ENCODE measurements at regions not wholly inside any gene's neighbourhood (a gene's known extent, or its start where the extent isn't known, plus 50 kb on each side); places are given as distances from the start of the nearest gene placed in this dataset.

GRCh38 chr10:61052469-61053205 is 108.7 kb upstream of the RHOBTB1 start:
- Mint-ChIP-seq H3K4me3 (no peak overlapping the region), H3K27ac (no peak overlapping the region), H3K27me3 (peaks cover 4% of the 10 kb centered on the region), H3K4me1 (no peaks in the 10 kb centered on the region), H3K9me3 (ENCODE audit: insufficient read depth) (no peaks in the 10 kb centered on the region)
- no CpG with 5 or more reads among the region's 2 CpGs for WGBS (ENCODE audit: insufficient coverage)
- Histone ChIP-seq H3K4me2 (replicated peaks; ENCODE audit: low read depth, low read length, poor library complexity, severe bottlenecking) (no peak overlapping the region), H3K36me3 (replicated peaks in 1 of 2; ENCODE audit: control extremely low read depth in 1 of 2, control insufficient read depth in 1 of 2, extremely low read depth in 1 of 2, insufficient read depth in 2 of 2, low read length in 1 of 2) (no peaks in the 10 kb centered on the region), H3K4me3 (ENCODE audit: control extremely low read depth in 1 of 5, extremely low read depth in 1 of 5, insufficient read depth in 1 of 5, low read depth in 2 of 5, low read length in 4 of 5) (no peak overlapping the region), H3K27me3 (replicated peaks in 1 of 4; ENCODE audit: control extremely low read depth in 1 of 4, control insufficient read depth in 3 of 4, insufficient read depth in 4 of 4, low read length in 3 of 4) (no peaks in the 10 kb centered on the region), H2AFZ (ENCODE audit: insufficient read depth, low read depth, low read length, poor library complexity, severe bottlenecking) (no peak overlapping the region), H3K79me2 (ENCODE audit: control insufficient read depth, insufficient read depth, low read length) (no peaks in the 10 kb centered on the region), H3K27ac (ENCODE audit: low read length in 2 of 2) (no peak overlapping the region), H3K9me3 (ENCODE audit: control extremely low read depth in 1 of 3, control insufficient read depth in 2 of 3, insufficient read depth in 1 of 3, low read length in 2 of 3) (no peaks in the 10 kb centered on the region), H4K20me1 (ENCODE audit: control insufficient read depth, insufficient read depth, low read length, poor library complexity, severe bottlenecking) (no peaks in the 10 kb centered on the region), H3K9ac (ENCODE audit: low read length) (no peak overlapping the region), H3K4me1 (ENCODE audit: control insufficient read depth in 2 of 2, insufficient read depth in 2 of 2, low read length in 2 of 2) (no peaks in the 10 kb centered on the region)
- ATAC-seq (ENCODE audit: low read depth) (no peak), DNase-seq (no peak)
- TF ChIP-seq EZH2 (IDR thresholded peaks at IDR 0.05; ENCODE audit: borderline replicate concordance, insufficient read depth, low read depth, low read length, poor library complexity, severe bottlenecking): no peak
- TF ChIP-seq CTCF (IDR thresholded peaks at IDR 0.05): no peak
- intact Hi-C loops (cut with micrococcal nuclease): no loop called here
- CTCF ChIA-PET: interaction anchor here (1.5 kb wide), 1 partner anchor 28 kb away, joined by 5 read pairs; no protein-coding TSS in a partner anchor
- POLR2A ChIA-PET: no interaction called here

- no peaks in the 10 kb centered on the region for H3K9me3 Mint-ChIP-seq (ENCODE audit: insufficient read depth)
- no peak overlapping the region for H3K27ac Mint-ChIP-seq
- no peaks in the 10 kb centered on the region for H3K27me3 ChIP-seq (replicated peaks in 1 of 4; ENCODE audit: control extremely low read depth in 1 of 4, control insufficient read depth in 3 of 4, insufficient read depth in 4 of 4, low read length in 3 of 4)
- ChIA-PET POLR2A (no interaction called here), CTCF (no interaction called here)
- DNase-seq (no peak), ATAC-seq (ENCODE audit: low read depth) (no peak)
- no CpG with 5 or more reads among the region's 5 CpGs for WGBS (ENCODE audit: insufficient coverage)
- H2AFZ ChIP-seq (ENCODE audit: insufficient read depth, low read depth, low read length, poor library complexity, severe bottlenecking): no peak overlapping the region
- H3K4me1 ChIP-seq (ENCODE audit: control insufficient read depth in 2 of 2, insufficient read depth in 2 of 2, low read length in 2 of 2): no peaks in the 10 kb centered on the region
- no peak overlapping the region for H3K4me2 ChIP-seq (replicated peaks; ENCODE audit: low read depth, low read length, poor library complexity, severe bottlenecking)
- H3K4me1 Mint-ChIP-seq: no peaks in the 10 kb centered on the region
- intact Hi-C loops (cut with micrococcal nuclease): no loop called here
- TF ChIP-seq EZH2 (IDR thresholded peaks at IDR 0.05; ENCODE audit: borderline replicate concordance, insufficient read depth, low read depth, low read length, poor library complexity, severe bottlenecking): no peak
- no peak overlapping the region for H3K4me3 Mint-ChIP-seq
- H3K9me3 ChIP-seq (ENCODE audit: control extremely low read depth in 1 of 3, control insufficient read depth in 2 of 3, insufficient read depth in 1 of 3, low read length in 2 of 3): no peaks in the 10 kb centered on the region
- H3K9ac ChIP-seq (ENCODE audit: low read length): no peak overlapping the region
- H3K27ac ChIP-seq (ENCODE audit: low read length in 2 of 2): no peak overlapping the region
- H4K20me1 ChIP-seq (ENCODE audit: control insufficient read depth, insufficient read depth, low read length, poor library complexity, severe bottlenecking): no peaks in the 10 kb centered on the region
- H3K79me2 ChIP-seq (ENCODE audit: control insufficient read depth, insufficient read depth, low read length): no peaks in the 10 kb centered on the region
- no peaks in the 10 kb centered on the region for H3K36me3 ChIP-seq (replicated peaks in 1 of 2; ENCODE audit: control extremely low read depth in 1 of 2, control insufficient read depth in 1 of 2, extremely low read depth in 1 of 2, insufficient read depth in 2 of 2, low read length in 1 of 2)
- H3K27me3 Mint-ChIP-seq: peaks cover 4% of the 10 kb centered on the region
- no peak overlapping the region for H3K4me3 ChIP-seq (ENCODE audit: control extremely low read depth in 1 of 5, extremely low read depth in 1 of 5, insufficient read depth in 1 of 5, low read depth in 2 of 5, low read length in 4 of 5)
Measured at GRCh38 chr10:61051344-61051743, 107.4 kb upstream of the RHOBTB1 start.

All from B cell (primary cell).